ENCODE measurements at regions not wholly inside any gene's neighbourhood (a gene's known extent, or its start where the extent isn't known, plus 50 kb on each side); places are given as distances from the start of the nearest gene placed in this dataset.
"Not testable (repeated sequence)": the region's sequence is repeated elsewhere in the genome, so short reads cannot be mapped to it uniquely, and the experiment has no call there.

DNA sequence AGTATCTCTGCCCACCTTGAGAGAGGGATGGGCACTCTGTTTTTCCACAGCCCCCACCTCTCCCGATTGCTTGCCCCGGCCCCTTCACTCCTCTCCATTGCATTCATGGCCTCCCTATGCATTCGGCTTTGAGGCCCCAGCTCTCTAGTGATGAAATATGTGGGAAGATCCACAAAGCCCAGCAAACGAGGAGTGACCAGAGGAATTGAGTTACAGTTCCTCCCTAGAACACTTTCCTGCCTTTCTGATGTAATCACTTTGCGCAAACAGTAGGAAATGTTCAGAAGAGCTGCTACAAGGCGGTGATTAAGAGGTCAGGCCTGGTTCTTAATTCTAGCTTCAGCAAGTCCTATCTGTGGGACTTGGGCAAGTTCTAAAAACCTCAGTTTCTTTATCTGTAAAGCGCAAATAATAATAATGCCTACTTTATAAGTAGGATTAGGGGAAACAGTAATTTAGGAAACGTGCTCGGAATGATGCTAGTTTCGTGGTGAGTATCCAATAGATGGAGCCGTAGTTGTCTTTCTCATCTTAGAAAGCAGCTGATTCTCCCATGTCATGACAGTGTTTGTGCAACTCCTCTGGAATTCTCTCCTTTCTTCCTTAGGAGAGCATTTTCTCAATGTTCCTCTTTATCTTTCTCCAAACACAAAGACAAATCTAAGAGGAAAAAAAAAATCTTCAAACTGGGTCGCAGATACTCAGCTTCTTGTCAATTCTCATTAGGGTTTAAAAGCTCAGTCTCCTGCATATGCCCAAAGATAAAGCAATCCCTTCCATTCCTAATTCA is 99.5 kb upstream of the MSX2 start:
- no peak for DNase-seq (ENCODE audit: low read depth)

- no peak for DNase-seq (ENCODE audit: low read depth)
Observed at GRCh38 chr5:174625591-174626350, 98.6 kb upstream of the MSX2 start.

- DNase-seq (ENCODE audit: low read depth) = no peak
Observed at GRCh38 chr5:174626369-174626920, 97.9 kb upstream of the MSX2 start.

GRCh38 chr5:174636094-174636493 is 88.3 kb upstream of the MSX2 start:
- DNase-seq (ENCODE audit: low read depth) = no peak

DNA sequence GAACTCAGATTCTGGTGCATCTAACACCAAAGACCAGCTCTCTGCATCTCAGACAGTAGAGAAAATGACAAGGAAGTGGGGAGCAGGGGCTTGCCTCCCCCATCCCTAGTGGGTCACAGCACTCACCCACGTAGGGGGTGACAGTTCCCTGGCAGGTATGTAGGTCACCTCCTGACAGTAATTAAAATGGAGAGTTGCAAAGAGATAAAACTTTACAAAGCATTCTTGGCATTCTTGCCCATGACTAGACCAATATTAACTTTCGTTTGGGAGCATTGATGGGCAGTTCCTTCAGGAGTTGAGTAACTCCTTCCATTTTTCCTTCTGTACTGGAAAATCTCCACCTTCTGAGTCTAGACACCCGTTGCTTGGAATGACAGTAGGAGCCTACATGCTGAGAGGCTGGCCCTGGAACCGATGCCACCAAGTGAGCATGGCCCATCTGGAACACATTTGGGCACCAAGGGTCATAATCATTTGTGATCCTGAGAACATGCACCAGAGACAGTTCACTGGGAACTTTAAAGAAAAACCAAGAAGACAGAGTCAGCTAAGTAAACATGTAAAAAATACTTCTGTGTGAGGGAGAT is 81.5 kb upstream of the MSX2 start:
- DNase-seq (ENCODE audit: low read depth) = no peak

DNA sequence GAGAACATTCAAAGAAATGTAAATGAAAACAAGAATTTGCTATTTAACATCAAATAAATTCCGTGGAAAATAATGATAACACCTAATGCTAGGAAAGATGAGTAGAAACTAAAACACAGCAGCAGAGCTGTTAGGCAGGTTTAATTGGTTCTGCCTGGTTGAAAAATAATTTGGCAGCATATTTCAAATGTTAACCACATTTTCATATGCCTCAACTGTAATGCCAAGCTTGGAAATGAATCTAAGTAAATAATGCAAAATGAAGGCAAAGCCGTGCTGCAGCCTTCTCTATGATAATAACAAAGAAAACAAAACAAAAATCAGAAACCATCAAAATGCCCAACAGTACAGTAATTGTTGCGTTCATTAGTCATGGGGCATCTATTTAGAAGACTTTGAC is 79.9 kb upstream of the MSX2 start:
- DNase-seq (ENCODE audit: low read depth) = no peak

DNA sequence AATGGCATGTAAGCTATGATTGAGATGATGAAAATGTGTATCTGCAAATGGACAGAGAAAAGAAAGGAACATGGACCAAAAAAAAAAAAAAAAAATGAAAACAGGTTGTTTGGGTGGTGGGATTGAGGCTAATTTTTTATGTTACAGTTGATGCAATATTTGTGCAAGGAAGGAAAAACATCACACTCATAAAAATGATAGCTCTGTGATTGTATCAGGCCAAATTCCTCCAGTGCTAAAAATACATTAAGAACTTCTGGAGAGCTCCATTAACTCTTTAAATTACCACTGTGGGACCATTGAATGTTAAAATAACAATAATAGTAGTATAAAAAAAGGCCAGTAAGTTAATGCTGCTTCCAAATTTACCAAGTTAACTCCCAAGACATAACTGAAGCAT is 79.5 kb upstream of the MSX2 start:
- no peak for DNase-seq (ENCODE audit: low read depth)

- no peak for DNase-seq (ENCODE audit: low read depth)
Observed at GRCh38 chr5:174645677-174646076, 78.7 kb upstream of the MSX2 start.

DNA sequence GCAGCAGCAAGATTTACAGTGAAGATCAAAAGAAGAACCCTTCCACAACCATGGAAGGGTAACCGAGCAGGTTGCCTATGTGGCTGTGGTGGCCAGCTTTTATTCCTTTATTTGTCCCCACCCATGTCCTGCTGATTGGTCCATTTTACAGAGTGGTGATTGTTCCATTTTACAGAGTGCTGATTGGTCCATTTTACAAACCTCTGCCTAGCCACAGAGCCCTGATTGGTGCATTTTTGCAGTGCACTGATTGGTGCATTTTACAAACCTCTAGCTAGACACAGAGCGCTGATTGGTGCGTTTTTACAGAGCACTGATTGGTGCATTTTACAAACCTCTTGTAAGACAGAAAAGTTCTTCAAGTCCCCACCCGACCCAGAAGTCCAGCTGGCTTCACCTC is 75.8 kb upstream of the MSX2 start:
- not testable (repeated sequence) for DNase-seq (ENCODE audit: low read depth)

GRCh38 chr5:174649391-174649790 is 75.0 kb upstream of the MSX2 start:
- no peak for DNase-seq (ENCODE audit: low read depth)

- DNase-seq (ENCODE audit: low read depth) = no peak
Observed at GRCh38 chr5:174654442-174654841, 69.9 kb upstream of the MSX2 start.

DNA sequence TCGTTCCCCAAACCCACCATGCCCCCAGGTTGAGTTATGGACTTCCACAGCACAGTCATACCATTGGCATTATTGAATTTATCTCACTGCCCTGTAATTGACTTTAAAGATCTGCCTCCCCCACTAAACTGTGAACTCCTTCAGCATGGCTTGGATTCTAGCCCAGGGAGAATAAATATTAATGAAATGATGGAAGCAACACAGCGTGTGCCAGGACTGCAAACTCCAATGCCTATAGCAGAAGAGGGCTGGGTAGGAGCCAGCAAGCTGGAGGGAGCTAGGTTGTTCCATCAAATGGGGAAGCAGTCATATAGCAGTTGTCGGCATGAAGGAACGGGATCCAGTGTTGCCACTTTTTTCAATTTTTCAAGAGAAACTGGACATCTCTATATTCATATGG is 69.0 kb upstream of the MSX2 start:
- DNase-seq (ENCODE audit: low read depth) = no peak

DNA sequence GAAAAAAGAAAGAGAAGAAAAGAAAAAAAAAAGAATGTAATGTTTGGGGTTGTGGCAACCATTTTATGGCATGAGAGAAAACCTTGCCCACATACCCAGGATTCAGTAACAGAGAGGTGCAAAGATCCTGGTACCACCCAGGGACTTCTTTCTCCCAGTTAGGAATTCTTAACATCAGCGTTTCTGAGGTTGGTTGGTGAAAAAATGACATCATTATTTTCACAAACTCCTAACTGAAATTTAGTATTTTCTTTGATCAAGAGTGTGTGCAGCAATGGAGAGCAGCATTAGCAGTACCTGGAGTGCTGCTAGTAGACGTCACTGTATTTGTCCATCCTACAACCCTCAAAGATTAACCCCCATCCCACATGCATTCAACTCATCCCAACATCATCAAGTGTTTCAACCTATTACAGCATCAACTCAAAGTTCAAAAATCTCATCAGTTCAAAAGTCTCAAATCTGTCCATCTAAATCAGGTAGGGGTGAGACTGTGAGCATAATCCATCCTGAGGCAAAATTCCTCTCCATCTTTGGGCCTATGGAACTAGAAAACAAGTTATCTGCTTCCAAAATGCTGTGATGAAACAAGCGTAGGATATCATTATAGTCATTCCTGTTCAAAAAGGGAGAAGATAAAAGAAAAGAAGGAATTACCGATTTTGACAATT is 60.1 kb upstream of the MSX2 start:
- no peak for DNase-seq (ENCODE audit: low read depth)

DNA sequence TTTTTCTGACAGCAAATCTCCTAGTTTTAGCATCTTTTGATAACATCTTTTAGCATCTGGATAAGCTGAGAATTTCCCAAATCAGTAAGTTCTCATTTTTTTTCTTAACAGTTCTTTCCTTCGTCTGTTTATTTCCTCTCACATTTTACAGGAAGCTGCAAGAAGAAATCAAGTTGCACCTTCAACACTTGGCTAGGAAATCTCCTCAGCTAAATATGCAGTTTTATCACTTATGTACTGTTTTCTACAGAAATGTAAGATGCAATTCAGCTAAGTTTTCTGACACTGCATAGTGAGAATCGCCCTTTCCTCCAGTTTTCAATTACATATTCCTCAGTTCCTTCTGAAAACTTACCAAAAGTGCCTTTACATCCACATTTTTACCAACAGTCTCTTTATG is 59.0 kb upstream of the MSX2 start:
- DNase-seq (ENCODE audit: low read depth) = no peak

DNA sequence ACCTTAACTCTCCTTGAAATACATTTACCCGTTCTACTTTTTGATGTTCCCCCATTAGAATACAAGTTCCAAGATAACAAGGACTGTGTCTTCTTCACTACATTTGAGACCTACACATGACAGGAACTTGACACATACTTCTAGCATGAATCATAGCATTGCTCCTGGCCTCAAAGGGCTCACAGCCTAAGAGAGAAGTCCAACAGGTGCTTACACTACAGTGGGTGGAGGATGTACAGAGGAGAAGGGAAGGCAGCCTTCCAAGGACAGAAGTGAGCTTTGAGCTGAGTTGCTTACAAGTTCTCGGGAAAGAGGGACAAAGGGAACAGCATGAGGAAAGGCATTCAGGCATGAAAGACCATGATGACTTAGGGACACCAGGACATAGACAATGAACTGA is 56.9 kb upstream of the MSX2 start:
- no peak for DNase-seq (ENCODE audit: low read depth)

GRCh38 chr5:174668349-174668748 is 56.0 kb upstream of the MSX2 start:
- DNase-seq (ENCODE audit: low read depth) = no peak

Data from forelimb muscle (tissue), 1 donor.